Stomach (tissue), 4 donors: ENCODE measurements at regions not wholly inside any gene's neighbourhood (a gene's known extent, or its start where the extent isn't known, plus 50 kb on each side); places are given as distances from the start of the nearest gene placed in this dataset.

Source experiments
- EP300 ChIP-seq: sonication (generic); formaldehyde crosslinking; IDR thresholded peaks from one replicate; pipeline ENCODE4 v1.6.1; 2017; ENCODE audit warnings: antibody characterized with exemption
- POLR2A ChIP-seq, 4 donors: fragments of 450-650 bp; IDR thresholded peaks; one replicate each; pipeline ENCODE4 v1.6.1; 2016; ENCODE audit warnings: antibody characterized with exemption in 4 of 4, control low read depth in 2 of 4, mild to moderate bottlenecking in 1 of 4, moderate library complexity in 1 of 4
- POLR2AphosphoS5 ChIP-seq, 3 donors: sonication (generic); formaldehyde crosslinking; IDR thresholded peaks; one replicate each; pipeline ENCODE4 v1.6.1; 2016; ENCODE audit warnings: antibody characterized with exemption in 3 of 3
- TF ChIP-seq, protein P1 (sequence below), 7 experiments: fragments of 450-650 bp in 4 of 7; fragments of 200-600 bp in 3 of 7; sonication (generic) in 3 of 7; IDR thresholded peaks; one replicate each; pipeline ENCODE4 v1.5.1; 2016 to 2019; ENCODE audit warnings: antibody characterized with exemption in 7 of 7, control low read depth in 2 of 7, mild to moderate bottlenecking in 1 of 7

DNA sequence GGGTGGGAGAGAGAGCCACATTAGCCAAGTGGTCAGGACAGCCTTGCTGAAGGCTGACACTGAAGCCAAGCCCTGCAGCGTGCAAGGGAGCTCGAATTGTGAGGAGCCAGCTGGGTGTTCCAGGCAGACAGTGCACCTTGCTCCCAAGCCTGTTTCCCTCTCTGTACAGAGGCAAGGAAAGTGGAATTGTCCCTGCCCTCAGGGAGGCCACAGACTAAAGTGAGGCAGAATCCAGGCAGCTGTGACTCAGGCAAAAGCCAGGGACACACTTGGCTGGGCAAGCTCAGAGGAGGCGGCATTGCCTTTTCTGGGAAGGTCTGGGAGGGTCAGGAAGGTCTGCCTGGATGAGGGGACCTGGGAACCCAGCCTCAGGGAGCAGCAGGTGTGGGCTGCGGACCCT is 50.2 kb upstream of the LMX1B start:
- TF ChIP-seq, protein P1, sequence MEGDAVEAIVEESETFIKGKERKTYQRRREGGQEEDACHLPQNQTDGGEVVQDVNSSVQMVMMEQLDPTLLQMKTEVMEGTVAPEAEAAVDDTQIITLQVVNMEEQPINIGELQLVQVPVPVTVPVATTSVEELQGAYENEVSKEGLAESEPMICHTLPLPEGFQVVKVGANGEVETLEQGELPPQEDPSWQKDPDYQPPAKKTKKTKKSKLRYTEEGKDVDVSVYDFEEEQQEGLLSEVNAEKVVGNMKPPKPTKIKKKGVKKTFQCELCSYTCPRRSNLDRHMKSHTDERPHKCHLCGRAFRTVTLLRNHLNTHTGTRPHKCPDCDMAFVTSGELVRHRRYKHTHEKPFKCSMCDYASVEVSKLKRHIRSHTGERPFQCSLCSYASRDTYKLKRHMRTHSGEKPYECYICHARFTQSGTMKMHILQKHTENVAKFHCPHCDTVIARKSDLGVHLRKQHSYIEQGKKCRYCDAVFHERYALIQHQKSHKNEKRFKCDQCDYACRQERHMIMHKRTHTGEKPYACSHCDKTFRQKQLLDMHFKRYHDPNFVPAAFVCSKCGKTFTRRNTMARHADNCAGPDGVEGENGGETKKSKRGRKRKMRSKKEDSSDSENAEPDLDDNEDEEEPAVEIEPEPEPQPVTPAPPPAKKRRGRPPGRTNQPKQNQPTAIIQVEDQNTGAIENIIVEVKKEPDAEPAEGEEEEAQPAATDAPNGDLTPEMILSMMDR (IDR thresholded peaks at IDR 0.05) = no peak
- no peak for TF ChIP-seq POLR2AphosphoS5 (IDR thresholded peaks at IDR 0.05)
- TF ChIP-seq EP300 = no peak
- TF ChIP-seq POLR2A (IDR thresholded peaks at IDR 0.05) = no peak
